NOMO-1 treated with dmso at 0.1 percent for 144 hours (cell line): ENCODE measurements at regions not wholly inside any gene's neighbourhood (a gene's known extent, or its start where the extent isn't known, plus 50 kb on each side); places are given as distances from the start of the nearest gene placed in this dataset.
"Not testable (repeated sequence)": the region's sequence is repeated elsewhere in the genome, so short reads cannot be mapped to it uniquely, and the experiment has no call there.

Experiments
- DNase-seq: peaks from one replicate; lab custom pipeline; 2025; ENCODE audit not compliant: unreplicated experiment; lab: John Stamatoyannopoulos, UW

- no peak for DNase-seq
These were observed 145.3 kb upstream of the SLC35G4 start for GRCh38 chr18:11464129-11464528.

GRCh38 chr18:11458447-11458846 is 150.9 kb upstream of the SLC35G4 start:
- no peak for DNase-seq

- DNase-seq, result not testable (repeated sequence)
These were observed 151.5 kb upstream of the SLC35G4 start for GRCh38 chr18:11457853-11458252.

- DNase-seq, result no peak
These were observed 155.4 kb upstream of the SLC35G4 start for GRCh38 chr18:11454040-11454439.

- DNase-seq, result not testable (repeated sequence)
These were observed 165.2 kb upstream of the SLC35G4 start for GRCh38 chr18:11444169-11444568.

GRCh38 chr18:11437046-11437445 is 172.3 kb upstream of the SLC35G4 start:
- no peak for DNase-seq

- DNase-seq, result no peak
These were observed 177.0 kb upstream of the SLC35G4 start for GRCh38 chr18:11432360-11432811.

GRCh38 chr18:11429876-11430275 is 179.5 kb upstream of the SLC35G4 start:
- no peak for DNase-seq

GRCh38 chr18:11425211-11425610 is 184.2 kb upstream of the SLC35G4 start:
- DNase-seq, result no peak

GRCh38 chr18:11419338-11419737 is 190.1 kb upstream of the SLC35G4 start:
- DNase-seq, result peak; percentile 3

GRCh38 chr18:11412811-11413210 is 196.6 kb upstream of the SLC35G4 start:
- DNase-seq, result no peak

GRCh38 chr18:11411048-11411447 is 198.3 kb upstream of the SLC35G4 start:
- no peak for DNase-seq

GRCh38 chr18:11408555-11409065 is 200.8 kb upstream of the SLC35G4 start:
- no peak for DNase-seq

- DNase-seq, result no peak
These were observed 201.5 kb upstream of the SLC35G4 start for GRCh38 chr18:11407940-11408339.

- no peak for DNase-seq
These were observed 203.6 kb upstream of the SLC35G4 start for GRCh38 chr18:11405804-11406203.

GRCh38 chr18:11400703-11401102 is 208.7 kb upstream of the SLC35G4 start:
- no peak for DNase-seq

- no peak for DNase-seq
These were observed 210.8 kb upstream of the SLC35G4 start for GRCh38 chr18:11398625-11399024.

- no peak for DNase-seq
These were observed 216.2 kb upstream of the SLC35G4 start for GRCh38 chr18:11392980-11393885.

GRCh38 chr18:11392292-11392691 is 217.1 kb upstream of the SLC35G4 start:
- no peak for DNase-seq

- no peak for DNase-seq
These were observed 217.7 kb upstream of the SLC35G4 start for GRCh38 chr18:11391661-11392060.

- DNase-seq, result no peak
These were observed 220.4 kb upstream of the SLC35G4 start for GRCh38 chr18:11388755-11389680.
